HG03103 (cell line): ENCODE measurements at regions not wholly inside any gene's neighbourhood (a gene's known extent, or its start where the extent isn't known, plus 50 kb on each side); places are given as distances from the start of the nearest gene placed in this dataset.
"Not testable (repeated sequence)": the region's sequence is repeated elsewhere in the genome, so short reads cannot be mapped to it uniquely, and the experiment has no call there.

Source experiments
- ATAC-seq: cut with Tn5 transposase; IDR thresholded peaks from one replicate; pipeline ENCODE4 v1.9.1; 2021; ENCODE audit warnings: low read depth; ENCODE audit not compliant: unreplicated experiment

DNA sequence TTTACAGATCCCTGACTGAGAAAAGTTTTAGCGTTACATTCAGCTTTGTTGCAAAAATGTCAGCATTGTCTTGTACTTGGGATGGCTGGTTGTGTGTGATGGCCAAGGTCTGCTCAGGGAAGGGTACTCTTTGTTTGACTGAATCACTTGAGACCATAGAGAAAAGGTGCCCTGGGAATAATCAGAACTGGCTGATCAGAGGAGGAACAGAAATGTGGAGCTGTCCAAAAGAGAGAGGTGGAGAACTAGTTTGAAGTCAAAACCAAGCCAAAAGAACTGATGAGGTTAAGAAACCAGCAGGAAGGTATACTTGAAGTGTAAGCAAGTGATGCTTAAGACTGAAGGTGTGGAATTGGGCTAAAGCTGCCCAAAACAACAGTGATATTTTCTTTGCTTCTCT lies 107.6 kb upstream of the LYPLAL1 start:
- no peak for ATAC-seq

DNA sequence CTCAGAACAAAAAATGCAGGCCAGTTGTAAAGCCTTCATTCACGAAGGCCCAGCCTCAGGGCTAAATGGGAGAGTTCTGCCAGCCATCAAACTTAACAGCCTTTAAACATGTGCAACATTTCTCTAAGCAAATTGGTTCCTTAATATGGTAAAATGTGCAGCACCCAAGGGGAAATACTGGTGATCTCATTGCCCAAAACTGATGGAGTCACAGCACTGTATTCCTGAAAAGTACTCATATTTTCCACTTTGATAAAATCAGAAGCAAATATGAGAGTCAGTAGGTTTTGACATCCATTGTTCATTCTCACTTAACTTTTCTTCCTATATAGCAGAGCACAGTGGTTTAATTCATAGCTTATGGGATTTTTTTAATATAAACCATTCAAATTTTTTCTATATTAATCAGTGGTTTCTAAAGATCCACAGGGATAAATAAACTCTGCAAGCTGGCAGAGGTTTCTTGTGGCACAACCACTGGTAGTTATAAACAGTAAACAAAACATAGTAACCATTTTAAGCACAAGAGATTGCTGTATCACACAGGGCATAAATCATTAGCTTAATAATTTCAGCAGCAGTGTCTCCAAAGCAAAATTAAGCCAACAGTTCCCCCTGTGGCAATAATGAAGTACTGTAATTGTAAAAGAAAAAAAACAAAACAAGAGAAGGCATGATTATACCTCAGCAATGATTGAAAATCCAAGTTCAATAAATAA lies 106.9 kb upstream of the LYPLAL1 start:
- no peak for ATAC-seq

GRCh38 chr1:219067350-219067712 lies 106.3 kb upstream of the LYPLAL1 start:
- ATAC-seq = no peak

DNA sequence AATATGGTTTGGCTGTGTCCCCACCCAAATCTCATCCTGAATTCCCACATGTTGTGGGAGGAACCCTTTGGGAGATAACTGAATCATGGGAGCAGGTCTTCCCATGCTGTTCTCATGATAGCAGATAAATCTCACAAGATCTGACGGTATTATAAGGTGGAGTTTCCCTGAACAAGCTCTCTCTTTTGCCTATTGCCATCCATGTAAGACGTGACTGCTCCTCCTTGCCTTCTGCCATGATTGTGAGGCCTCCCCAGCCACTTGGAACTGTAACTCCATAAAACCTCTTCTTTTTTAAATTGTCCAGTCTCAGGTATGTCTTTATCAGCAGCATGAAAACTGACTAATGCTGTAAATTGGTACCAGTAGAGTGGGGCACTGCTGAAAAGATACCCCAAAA lies 103.3 kb upstream of the LYPLAL1 start:
- not testable (repeated sequence) for ATAC-seq

- ATAC-seq = no peak
These were observed 102.5 kb upstream of the LYPLAL1 start for GRCh38 chr1:219071209-219071608.

- ATAC-seq = no peak
These were observed 101.3 kb upstream of the LYPLAL1 start for GRCh38 chr1:219072329-219072728.

DNA sequence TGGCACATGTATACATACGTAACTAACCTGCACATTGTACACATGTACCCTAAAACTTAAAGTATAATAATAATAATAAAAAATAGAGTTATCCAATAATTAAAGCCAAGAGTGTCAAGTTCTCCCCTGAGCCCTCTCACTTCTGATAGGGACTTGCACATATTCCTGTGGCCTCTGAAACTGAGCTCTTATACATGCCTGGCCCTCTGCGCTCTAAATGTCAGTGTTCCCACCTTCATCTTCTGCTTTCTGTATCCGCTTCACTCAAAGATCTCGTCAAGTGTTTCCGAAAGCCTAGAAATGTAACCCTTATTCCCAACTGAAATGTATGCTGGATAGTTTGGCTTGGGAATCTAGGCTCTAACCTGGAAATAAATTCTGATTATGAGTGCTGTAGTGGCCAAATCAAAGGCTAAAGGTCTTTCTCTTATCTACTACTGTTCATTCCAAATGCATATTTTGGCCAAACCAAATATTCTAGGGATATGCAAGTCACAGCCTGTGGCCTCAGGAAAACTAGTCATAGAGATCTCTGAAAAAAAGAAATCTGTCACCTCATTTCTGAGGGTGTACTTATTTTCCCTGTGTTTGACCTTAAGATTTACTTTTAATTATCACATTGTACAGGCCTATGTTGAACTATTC lies 99.5 kb upstream of the LYPLAL1 start:
- no peak for ATAC-seq

DNA sequence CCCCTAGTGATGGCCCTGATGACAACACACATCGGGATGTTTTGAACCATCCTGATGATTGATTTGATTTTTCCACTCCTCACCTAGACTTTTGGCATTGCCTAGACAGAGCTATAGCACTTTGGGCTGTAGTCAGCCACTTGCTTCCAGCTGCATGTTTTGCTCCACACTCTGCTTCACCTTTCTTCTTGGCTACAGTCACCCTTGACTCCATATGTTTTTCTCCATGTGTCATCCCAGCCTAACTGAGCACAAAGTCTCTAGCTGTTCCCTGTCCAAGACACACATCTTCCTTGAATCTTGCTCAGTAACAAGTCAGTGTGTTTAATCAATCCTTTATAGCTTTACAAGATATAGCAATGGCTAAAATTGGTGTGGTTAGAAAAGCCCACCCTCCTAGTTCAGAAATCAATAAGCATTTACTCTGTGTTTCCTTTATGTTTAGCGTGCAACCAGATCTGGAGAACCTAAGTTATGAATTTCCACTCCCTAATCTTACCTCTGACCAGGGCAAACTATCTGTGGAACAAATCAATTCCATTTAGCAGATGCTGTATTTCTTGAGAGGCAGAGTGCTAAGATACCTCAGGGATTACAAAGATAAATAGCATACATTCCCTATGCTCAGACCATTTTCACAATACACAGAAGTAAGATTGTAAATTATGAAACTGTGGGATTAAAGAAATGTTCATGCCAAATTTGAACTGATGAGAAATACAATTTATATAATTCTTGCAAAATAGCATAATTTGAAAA lies 98.4 kb upstream of the LYPLAL1 start:
- ATAC-seq = no peak

- ATAC-seq = no peak
These were observed 97.2 kb upstream of the LYPLAL1 start for GRCh38 chr1:219076326-219076937.

GRCh38 chr1:219077767-219078166 lies 95.9 kb upstream of the LYPLAL1 start:
- not testable (repeated sequence) for ATAC-seq

GRCh38 chr1:219081943-219082925 lies 91.4 kb upstream of the LYPLAL1 start:
- no peak for ATAC-seq

- no peak for ATAC-seq
These were observed 90.0 kb upstream of the LYPLAL1 start for GRCh38 chr1:219083631-219084030.

DNA sequence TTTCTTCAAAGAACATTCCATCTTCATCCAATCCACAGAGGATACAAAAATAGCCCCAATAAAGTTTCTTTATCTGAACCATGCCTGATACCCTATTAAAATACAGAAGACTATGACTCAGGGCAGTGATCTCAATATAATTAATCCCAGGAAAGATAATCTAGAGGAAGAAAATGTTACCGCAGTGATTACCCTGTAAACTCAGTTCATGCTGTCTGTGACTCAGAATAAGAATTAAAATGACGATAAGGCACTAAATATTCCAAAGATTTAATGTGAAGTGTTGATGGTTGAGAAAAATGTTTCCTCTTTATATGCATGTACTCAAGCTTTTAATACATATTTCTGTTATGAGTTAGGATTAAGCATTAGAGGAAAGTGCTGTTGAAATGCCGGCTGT lies 88.6 kb upstream of the LYPLAL1 start:
- no peak for ATAC-seq

GRCh38 chr1:219085988-219086387 lies 87.7 kb upstream of the LYPLAL1 start:
- ATAC-seq = no peak

- no peak for ATAC-seq
These were observed 86.7 kb upstream of the LYPLAL1 start for GRCh38 chr1:219086956-219087469.

DNA sequence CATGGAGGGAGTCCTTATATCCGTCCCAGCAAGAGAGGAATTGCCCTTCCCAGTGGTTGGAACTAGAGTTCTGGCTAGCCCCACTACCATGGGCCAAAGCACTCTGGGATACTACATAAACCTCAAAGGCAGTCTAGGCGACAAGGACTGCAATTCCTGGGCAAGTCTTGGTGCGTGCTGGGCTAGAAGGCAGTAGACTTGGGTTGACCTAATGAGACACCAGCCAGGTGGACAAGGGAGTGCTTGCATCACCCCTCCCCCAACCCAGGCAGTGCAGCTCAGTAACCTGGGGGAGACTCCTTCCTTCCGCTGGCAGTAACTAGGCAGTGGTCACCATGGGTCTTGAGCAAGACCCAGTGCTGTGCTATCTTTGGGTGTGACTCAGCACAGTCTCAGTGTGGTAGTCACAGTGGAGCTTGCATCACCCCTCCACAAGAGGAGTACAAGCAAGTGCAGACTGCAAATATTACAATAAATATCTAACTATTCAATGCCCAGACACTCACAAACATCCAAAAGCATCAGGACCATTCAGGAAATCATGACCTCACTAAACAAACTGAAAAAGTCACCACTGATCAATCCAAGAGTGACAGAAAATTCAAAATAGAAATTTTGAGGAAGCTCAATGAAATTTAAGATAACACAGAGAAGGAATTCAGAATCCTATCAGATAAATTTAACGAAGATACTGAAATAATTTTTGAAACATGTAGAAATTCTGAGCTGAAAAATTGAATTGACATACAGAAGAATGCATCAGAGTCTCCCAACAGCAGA lies 84.7 kb upstream of the LYPLAL1 start:
- peak; percentile 75 for ATAC-seq

- peak; percentile 67 for ATAC-seq
These were observed 83.1 kb upstream of the LYPLAL1 start for GRCh38 chr1:219090607-219091006.

DNA sequence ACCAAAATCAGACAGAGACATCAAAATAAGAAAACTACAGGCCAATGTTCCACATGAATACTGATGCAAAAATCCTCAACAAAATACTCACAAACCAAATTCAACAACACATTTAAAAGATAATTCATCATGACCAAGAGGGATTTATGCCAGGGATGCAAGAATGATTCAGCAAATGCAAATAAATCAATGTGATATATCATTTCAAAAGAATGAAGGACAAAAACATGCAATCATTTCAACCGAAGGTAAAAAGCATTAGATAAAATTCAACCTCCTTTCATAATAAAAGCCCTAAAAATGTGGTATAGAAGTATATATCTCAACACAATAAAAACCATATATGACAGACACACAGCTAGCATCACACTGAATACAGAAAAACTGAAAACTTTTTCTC lies 81.5 kb upstream of the LYPLAL1 start:
- ATAC-seq = no peak

DNA sequence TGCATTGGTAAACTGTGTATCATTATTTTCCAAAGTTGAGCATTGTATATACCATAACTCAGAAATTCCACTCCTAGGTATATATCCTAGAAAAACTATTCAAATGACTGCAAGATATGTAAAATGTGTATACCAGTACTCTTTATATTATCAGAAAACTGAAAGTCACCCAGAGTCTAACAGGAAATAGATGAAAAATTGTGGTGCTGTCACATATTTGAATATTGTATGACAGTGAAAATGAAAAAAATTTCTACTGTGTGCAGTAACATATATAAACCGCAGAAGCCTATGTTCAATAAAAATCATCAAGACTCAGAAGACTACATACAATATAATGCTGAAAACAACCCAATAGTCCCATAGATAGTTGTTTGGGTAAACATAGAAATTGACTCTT lies 74.4 kb upstream of the LYPLAL1 start:
- no peak for ATAC-seq
